ENCODE measurements at regions not wholly inside any gene's neighbourhood (a gene's known extent, or its start where the extent isn't known, plus 50 kb on each side); places are given as distances from the start of the nearest gene placed in this dataset.

DNA sequence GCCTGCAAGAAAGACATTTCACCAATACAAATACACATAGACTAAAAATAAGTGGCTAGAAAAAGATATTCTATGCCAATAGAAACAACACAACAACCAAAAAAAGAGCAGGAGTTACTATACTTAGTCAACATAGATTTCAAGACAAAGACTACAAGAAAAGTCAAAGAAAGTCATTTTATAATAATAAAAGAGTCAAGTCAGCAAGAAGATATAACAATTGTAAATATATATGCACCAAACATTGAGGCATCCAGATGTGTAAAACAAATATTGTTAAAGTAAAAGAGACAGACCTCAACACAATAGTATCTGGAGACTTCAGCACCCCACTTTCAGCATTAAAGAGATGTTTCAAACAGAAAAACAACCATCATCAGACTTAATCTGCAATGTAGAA, 104.6 kb downstream of the AMY1C start:
- Mint-ChIP-seq H3K9me3 (peaks cover 23% of the 10 kb centered on the region), H3K36me3 (ENCODE audit: insufficient read depth) (no peaks in the 10 kb centered on the region), H3K4me1 (no peaks in the 10 kb centered on the region), H3K27ac (ENCODE audit: low read depth) (no peak overlapping the region), H3K27me3 (no peaks in the 10 kb centered on the region), H3K4me3 (no peak overlapping the region)
- no peak for DNase-seq (ENCODE audit: low spot score in 2 of 2)
- no peak for ATAC-seq (replicated peaks; ENCODE audit: extremely low read depth, poor library complexity, severe bottlenecking)

DNA sequence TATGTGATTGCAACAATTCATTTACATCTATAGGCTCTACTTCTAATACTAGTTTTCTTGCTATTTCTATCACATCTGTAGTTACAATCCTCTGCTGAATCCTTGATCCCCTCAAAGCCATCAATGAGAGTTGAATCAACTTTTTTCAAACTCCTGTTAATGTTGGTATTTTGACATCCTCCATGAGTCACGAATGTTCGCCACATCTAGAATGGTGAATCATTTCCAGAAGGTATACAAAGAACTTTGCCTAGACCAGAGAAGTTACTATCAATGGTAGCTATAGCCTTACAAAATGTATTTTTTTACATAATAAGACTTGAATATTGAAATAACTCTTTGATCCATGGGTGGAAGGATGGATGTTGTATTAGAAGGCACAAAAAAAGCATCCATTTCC, 110.0 kb downstream of the AMY1C start:
- peaks cover 16% of the 10 kb centered on the region for H3K9me3 Mint-ChIP-seq
- no peaks in the 10 kb centered on the region for H3K4me1 Mint-ChIP-seq
- no peaks in the 10 kb centered on the region for H3K36me3 Mint-ChIP-seq (ENCODE audit: insufficient read depth)
- DNase-seq (ENCODE audit: low spot score in 2 of 2) = no peak
- no peaks in the 10 kb centered on the region for H3K27me3 Mint-ChIP-seq
- H3K4me3 Mint-ChIP-seq = no peak overlapping the region
- no peak overlapping the region for H3K27ac Mint-ChIP-seq (ENCODE audit: low read depth)
- ATAC-seq (replicated peaks; ENCODE audit: extremely low read depth, poor library complexity, severe bottlenecking) = no peak

DNA sequence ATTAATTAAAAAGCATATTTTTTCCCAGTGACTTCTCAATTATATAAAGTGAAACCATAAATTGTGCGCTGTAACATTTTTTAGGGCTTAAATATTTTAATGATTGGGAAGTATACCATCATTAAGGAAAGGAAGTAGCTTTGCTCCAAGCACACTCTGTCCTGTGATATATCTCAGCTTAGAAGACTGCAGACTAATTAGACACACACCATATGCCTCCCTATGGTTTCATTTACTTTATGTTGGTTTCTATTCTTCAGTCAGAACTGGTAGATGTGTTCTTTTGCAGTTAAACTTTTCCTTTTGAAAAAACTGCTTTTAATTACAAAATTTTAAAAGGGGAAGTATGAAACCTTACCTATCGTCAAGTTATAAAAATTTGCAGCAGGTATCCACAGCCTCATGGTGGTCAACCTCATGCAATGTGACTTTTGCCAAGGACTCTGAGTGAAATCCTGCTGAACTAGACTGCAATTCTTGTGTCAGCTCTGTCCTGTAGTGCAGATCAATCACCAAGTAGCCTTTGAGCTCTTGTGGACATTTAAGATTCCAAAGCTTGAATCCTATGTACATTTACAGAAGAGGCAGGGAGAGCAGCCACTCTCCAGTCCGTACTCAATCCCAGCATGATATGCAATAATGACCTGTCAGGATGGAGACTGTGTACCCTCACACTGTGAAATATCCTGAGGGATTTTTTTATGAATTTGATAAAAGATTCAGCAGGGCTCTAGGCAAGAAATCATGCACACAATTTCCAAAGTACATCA, 149.1 kb downstream of the AMY1C start:
- Mint-ChIP-seq H3K4me1 (no peaks in the 10 kb centered on the region), H3K27ac (ENCODE audit: low read depth) (no peak overlapping the region), H3K9me3 (peaks cover 22% of the 10 kb centered on the region), H3K36me3 (ENCODE audit: insufficient read depth) (no peaks in the 10 kb centered on the region), H3K4me3 (no peak overlapping the region), H3K27me3 (no peaks in the 10 kb centered on the region)
- DNase-seq (ENCODE audit: low spot score in 2 of 2) = no peak
- ATAC-seq (replicated peaks; ENCODE audit: extremely low read depth, poor library complexity, severe bottlenecking) = no peak

DNA sequence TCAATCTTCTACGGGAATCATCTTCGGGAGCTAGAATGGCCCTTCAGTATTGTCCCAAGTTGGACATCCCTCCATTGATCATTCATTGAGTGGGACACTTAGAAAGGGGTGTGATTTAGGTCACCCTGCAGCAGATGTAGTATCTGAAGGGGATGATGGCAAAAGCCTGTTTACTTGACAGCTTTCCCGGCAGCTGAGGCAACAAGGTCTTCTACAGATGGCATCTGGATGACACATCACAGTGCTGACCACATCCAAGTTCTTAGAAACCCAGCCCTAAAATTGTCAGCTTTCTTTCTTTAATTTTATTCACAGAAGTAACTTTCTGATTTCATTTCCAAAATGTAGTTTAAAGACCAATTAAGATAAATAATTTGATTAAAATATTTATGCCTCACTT, 150.3 kb downstream of the AMY1C start:
- peaks cover 28% of the 10 kb centered on the region for H3K9me3 Mint-ChIP-seq
- DNase-seq (ENCODE audit: low spot score in 2 of 2) (no peak), ATAC-seq (replicated peaks; ENCODE audit: extremely low read depth, poor library complexity, severe bottlenecking) (no peak)
- H3K36me3 Mint-ChIP-seq (ENCODE audit: insufficient read depth) = no peaks in the 10 kb centered on the region
- H3K27ac Mint-ChIP-seq (ENCODE audit: low read depth) = no peak overlapping the region
- H3K4me3 Mint-ChIP-seq = no peak overlapping the region
- H3K4me1 Mint-ChIP-seq = no peaks in the 10 kb centered on the region
- no peaks in the 10 kb centered on the region for H3K27me3 Mint-ChIP-seq

DNA sequence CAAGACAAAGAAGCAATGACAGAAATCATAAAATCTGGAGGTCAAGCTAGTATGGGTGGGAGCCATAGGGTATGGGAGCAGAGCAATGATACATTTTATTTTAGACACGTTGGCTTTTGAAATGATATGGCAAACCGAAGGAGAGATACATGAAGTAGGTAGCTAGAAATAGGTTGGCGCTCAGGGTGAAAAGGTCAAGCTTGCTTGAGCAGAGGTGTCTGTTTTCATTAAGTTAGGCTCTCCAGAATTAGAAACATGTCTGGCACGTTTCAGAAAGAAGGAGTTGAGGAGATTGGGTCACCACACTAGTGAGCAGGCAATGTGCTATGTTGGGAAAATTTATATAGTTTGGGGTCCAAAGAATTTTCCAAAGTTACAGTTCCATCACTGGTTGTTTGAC, 151.4 kb downstream of the AMY1C start:
- H3K36me3 Mint-ChIP-seq (ENCODE audit: insufficient read depth) = no peaks in the 10 kb centered on the region
- H3K4me3 Mint-ChIP-seq = no peak overlapping the region
- no peaks in the 10 kb centered on the region for H3K27me3 Mint-ChIP-seq
- H3K4me1 Mint-ChIP-seq = no peaks in the 10 kb centered on the region
- H3K27ac Mint-ChIP-seq (ENCODE audit: low read depth) = no peak overlapping the region
- H3K9me3 Mint-ChIP-seq = peaks cover 30% of the 10 kb centered on the region
- ATAC-seq (replicated peaks; ENCODE audit: extremely low read depth, poor library complexity, severe bottlenecking) = no peak
- DNase-seq (ENCODE audit: low spot score in 2 of 2) = no peak

DNA sequence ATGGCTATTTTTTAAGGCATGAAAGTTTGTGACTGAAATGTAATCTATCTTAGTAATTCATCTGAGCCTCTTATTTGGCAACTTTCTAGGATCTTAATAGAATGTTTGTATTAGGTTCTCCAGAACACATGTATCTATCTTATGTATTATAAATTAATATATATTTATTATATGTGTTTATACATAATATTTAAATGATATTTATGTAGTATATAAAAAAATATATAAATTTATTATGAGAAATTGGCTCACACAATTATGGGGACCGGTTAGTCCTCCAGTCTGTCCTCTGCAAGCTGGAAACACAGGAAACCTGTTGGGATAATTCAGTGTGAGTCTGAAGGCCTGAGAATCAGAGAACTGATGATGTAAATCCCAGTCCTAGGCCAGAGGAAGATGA, 155.7 kb downstream of the AMY1C start:
- no peak overlapping the region for H3K27ac Mint-ChIP-seq (ENCODE audit: low read depth)
- ATAC-seq (replicated peaks; ENCODE audit: extremely low read depth, poor library complexity, severe bottlenecking) (no peak), DNase-seq (ENCODE audit: low spot score in 2 of 2) (no peak)
- no peaks in the 10 kb centered on the region for H3K36me3 Mint-ChIP-seq (ENCODE audit: insufficient read depth)
- no peak overlapping the region for H3K4me3 Mint-ChIP-seq
- H3K27me3 Mint-ChIP-seq = no peaks in the 10 kb centered on the region
- H3K4me1 Mint-ChIP-seq = no peaks in the 10 kb centered on the region
- H3K9me3 Mint-ChIP-seq = peaks cover 32% of the 10 kb centered on the region

DNA sequence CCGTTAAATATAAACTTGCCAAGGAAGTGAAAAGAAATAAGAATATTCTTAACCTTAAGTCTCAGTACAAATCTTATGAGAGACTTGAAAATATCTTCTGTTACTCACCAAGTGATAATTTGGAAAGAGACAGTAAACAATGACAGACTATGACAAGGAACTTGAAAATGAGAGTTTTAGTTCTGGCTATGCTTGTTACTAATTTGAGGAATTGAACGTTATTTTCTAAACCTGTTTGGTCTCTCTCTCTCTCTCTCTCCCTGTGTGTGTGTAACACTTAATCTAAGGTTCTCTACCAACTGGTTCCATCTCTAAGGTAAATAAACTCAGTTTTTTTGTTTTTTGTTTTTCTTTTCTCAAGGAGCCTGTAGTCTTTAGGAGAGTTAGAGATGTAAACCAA, 161.8 kb downstream of the AMY1C start:
- Mint-ChIP-seq H3K4me3 (no peak overlapping the region), H3K4me1 (no peaks in the 10 kb centered on the region), H3K27me3 (no peaks in the 10 kb centered on the region), H3K27ac (ENCODE audit: low read depth) (no peak overlapping the region), H3K36me3 (ENCODE audit: insufficient read depth) (peaks cover 2% of the 10 kb centered on the region), H3K9me3 (peaks cover 20% of the 10 kb centered on the region)
- no peak for ATAC-seq (replicated peaks; ENCODE audit: extremely low read depth, poor library complexity, severe bottlenecking)
- no peak for DNase-seq (ENCODE audit: low spot score in 2 of 2)

DNA sequence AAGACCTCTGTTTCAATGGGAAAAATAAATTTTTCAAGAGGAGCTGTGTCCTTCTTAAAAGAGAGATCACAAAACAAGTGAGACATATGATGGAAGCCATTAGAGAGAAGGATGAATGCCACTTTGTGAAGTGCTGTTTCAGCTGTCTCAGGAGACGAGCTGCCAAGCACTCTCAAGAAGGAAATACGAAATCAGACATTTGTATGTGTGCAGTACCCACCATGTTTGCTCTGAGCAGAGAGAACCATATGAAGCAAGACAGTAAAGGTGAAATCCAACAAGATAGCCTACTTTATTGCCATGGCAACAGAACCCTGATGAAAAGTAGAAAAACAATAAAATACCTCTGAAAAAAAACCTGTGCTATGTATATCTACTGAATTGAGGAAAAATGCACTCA, 168.1 kb downstream of the AMY1C start:
- Mint-ChIP-seq H3K4me1 (no peaks in the 10 kb centered on the region), H3K27ac (ENCODE audit: low read depth) (no peak overlapping the region), H3K36me3 (ENCODE audit: insufficient read depth) (peaks cover 2% of the 10 kb centered on the region), H3K4me3 (no peak overlapping the region), H3K27me3 (no peaks in the 10 kb centered on the region), H3K9me3 (peaks cover 21% of the 10 kb centered on the region)
- DNase-seq (ENCODE audit: low spot score in 2 of 2) (no peak), ATAC-seq (replicated peaks; ENCODE audit: extremely low read depth, poor library complexity, severe bottlenecking) (no peak)

DNA sequence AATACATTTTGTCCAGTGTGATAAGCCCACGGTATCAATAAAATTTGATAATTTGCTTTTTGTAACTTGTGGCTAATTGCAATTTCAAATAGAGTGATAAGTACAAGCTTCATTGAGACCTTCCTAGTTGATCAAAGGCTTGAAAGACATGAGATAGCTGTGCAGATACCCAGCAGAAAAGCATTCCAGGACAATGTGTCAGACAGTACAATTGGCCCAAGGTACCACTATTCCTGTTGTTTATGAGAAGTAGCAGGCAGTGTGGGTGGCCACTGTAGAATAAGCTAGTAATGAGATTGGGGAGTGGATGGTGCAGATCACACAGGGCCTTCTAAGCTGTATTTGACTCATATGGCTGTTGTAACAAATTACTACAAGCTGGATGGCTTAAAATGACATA, 182.2 kb downstream of the AMY1C start:
- no peak overlapping the region for H3K4me3 Mint-ChIP-seq
- no peaks in the 10 kb centered on the region for H3K27me3 Mint-ChIP-seq
- H3K27ac Mint-ChIP-seq (ENCODE audit: low read depth) = no peak overlapping the region
- H3K36me3 Mint-ChIP-seq (ENCODE audit: insufficient read depth) = no peaks in the 10 kb centered on the region
- peaks cover 12% of the 10 kb centered on the region for H3K9me3 Mint-ChIP-seq
- H3K4me1 Mint-ChIP-seq = no peaks in the 10 kb centered on the region
- DNase-seq (ENCODE audit: low spot score in 2 of 2) (no peak), ATAC-seq (replicated peaks; ENCODE audit: extremely low read depth, poor library complexity, severe bottlenecking) (no peak)

DNA sequence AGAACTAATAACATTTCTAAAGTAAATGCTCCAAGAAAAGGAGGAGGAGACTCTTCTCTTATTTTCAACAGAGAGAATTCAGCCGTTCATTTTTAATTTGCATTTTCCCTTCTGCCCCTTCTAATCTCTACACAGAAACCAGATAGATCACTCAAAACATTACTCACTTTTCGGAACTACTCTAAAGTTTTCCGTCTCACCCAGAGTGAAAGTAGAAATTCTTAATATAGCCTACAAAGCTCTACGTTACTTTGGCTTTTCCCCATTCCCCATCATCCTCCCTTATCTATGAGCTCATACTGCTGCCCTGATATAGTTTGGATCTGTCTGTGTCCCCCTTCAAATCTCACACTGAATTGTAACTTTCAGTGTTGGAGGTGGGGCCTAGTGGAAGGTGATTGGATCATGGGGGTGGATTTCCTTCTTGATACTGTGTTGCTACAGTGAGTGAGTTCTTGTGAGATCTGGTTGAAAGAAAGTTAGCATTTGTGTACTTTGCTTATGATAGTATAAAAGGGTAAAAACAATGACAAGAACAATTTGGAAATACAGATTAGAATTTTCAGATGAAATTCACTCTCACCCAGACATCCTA, 188.2 kb downstream of the AMY1C start:
- Mint-ChIP-seq H3K4me1 (no peaks in the 10 kb centered on the region), H3K36me3 (ENCODE audit: insufficient read depth) (peaks cover 1% of the 10 kb centered on the region), H3K9me3 (peaks cover 14% of the 10 kb centered on the region), H3K27me3 (no peaks in the 10 kb centered on the region), H3K4me3 (no peak overlapping the region), H3K27ac (ENCODE audit: low read depth) (no peak overlapping the region)
- ATAC-seq (replicated peaks; ENCODE audit: extremely low read depth, poor library complexity, severe bottlenecking) (no peak), DNase-seq (ENCODE audit: low spot score in 2 of 2) (no peak)

DNA sequence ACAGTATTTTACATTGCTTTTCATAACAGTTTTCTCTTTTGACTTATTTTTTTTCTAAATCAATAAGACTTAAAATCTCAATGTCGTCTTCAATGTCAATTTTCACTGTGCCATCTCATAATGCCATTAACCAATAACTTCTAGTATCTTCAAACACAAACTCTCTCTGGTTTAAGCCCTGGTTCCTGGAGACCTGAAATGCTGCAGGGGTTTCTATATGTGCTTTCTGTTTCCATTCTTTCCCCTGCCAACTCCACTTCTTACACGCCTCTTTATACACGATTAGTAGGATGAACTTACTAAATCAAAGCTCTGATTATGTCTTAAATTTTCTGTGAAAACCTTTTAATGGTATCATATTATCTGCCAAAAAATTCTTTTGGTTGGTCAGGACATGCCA, 191.4 kb downstream of the AMY1C start:
- H3K27ac Mint-ChIP-seq (ENCODE audit: low read depth) = no peak overlapping the region
- H3K27me3 Mint-ChIP-seq = no peaks in the 10 kb centered on the region
- no peak for DNase-seq (ENCODE audit: low spot score in 2 of 2)
- no peak for ATAC-seq (replicated peaks; ENCODE audit: extremely low read depth, poor library complexity, severe bottlenecking)
- H3K4me1 Mint-ChIP-seq = no peaks in the 10 kb centered on the region
- H3K9me3 Mint-ChIP-seq = peaks cover 16% of the 10 kb centered on the region
- H3K4me3 Mint-ChIP-seq = no peak overlapping the region
- H3K36me3 Mint-ChIP-seq (ENCODE audit: insufficient read depth) = peaks cover 1% of the 10 kb centered on the region

DNA sequence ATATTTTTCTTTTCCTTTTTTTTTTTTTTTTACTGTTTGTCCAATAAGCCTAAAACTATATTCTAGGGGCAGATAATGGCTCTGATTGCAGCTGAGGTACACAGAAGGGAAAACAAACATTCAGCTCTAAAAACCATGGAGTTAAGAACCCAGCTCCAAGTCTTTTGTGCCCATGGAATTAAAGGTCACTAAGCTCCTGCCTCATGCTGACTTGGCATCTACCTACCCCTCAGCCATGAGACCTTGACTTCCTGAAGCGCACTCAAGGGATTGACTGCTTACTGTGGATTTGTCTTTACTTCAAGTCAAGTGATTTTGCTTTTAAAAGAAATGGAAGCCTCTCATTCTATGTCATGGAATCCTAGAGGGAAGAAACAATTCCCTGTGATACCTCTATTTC, 192.3 kb downstream of the AMY1C start:
- Mint-ChIP-seq H3K27me3 (no peaks in the 10 kb centered on the region), H3K36me3 (ENCODE audit: insufficient read depth) (peaks cover 1% of the 10 kb centered on the region), H3K4me3 (no peak overlapping the region), H3K4me1 (no peaks in the 10 kb centered on the region), H3K27ac (ENCODE audit: low read depth) (no peak overlapping the region), H3K9me3 (peaks cover 16% of the 10 kb centered on the region)
- ATAC-seq (replicated peaks; ENCODE audit: extremely low read depth, poor library complexity, severe bottlenecking) (no peak), DNase-seq (ENCODE audit: low spot score in 2 of 2) (no peak)

DNA sequence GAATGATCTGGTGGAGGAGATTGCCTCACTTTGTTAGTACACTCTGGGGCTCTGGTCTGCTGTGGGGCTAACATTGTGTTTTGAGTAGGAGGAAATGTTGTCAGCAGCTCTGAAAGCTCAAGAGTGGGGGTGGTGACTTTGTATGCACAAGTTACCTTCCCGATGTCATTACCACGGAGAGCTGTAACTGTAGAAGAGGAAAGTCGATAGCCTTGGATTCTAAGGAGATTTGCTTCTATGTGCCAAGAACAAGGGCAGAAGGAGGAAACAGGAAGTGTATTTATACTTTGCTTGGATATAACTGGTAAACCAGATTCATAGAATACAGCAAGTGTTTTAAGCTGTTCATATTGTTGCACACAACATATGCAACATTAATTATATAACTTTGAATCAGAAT, 196.1 kb downstream of the AMY1C start:
- ATAC-seq (replicated peaks; ENCODE audit: extremely low read depth, poor library complexity, severe bottlenecking) (no peak), DNase-seq (ENCODE audit: low spot score in 2 of 2) (no peak)
- Mint-ChIP-seq H3K9me3 (peaks cover 11% of the 10 kb centered on the region), H3K36me3 (ENCODE audit: insufficient read depth) (no peaks in the 10 kb centered on the region), H3K27ac (ENCODE audit: low read depth) (no peak overlapping the region), H3K4me3 (no peak overlapping the region), H3K4me1 (no peaks in the 10 kb centered on the region), H3K27me3 (no peaks in the 10 kb centered on the region)

All from central memory CD8-positive, alpha-beta T cell (primary cell).